Thoracic aorta (tissue), 2 donors: ENCODE measurements at regions not wholly inside any gene's neighbourhood (a gene's known extent, or its start where the extent isn't known, plus 50 kb on each side); places are given as distances from the start of the nearest gene placed in this dataset.

Experiments
- ATAC-seq: fragments of 150-250 bp; one replicate; pipeline ENCODE4 v1.8.0; 2017; ENCODE audit warnings: low read depth; ENCODE audit not compliant: insufficient number of reproducible peaks, low FRiP score
- DNase-seq: peaks from one replicate; pipeline ENCODE4 v3.0.0-alpha.2; 2020; ENCODE audit warnings: low spot score
- H3K27ac ChIP-seq, 2 donors: fragments of 200-600 bp; sonication (generic); 1 replicate in 1 of 2; 2 replicates in 1 of 2; pipeline ENCODE4 v1.5.1; 2016; ENCODE audit warnings: mild to moderate bottlenecking in 2 of 2, moderate library complexity in 2 of 2
- H3K27me3 ChIP-seq: fragments of 200-600 bp; sonication (generic); replicated peaks from 2 replicates; pipeline ENCODE4 v1.6.0; 2016; ENCODE audit warnings: mild to moderate bottlenecking; ENCODE audit not compliant: insufficient read depth
- H3K36me3 ChIP-seq: fragments of 200-600 bp; sonication (generic); one replicate; pipeline ENCODE4 v1.5.1; 2016
- H3K4me1 ChIP-seq, 2 donors: fragments of 200-600 bp; sonication (generic); 1 replicate in 1 of 2; 2 replicates in 1 of 2; pipeline versions ENCODE4 v1.5.1 to v1.6.0; 2016; ENCODE audit warnings: low read depth in 2 of 2, mild to moderate bottlenecking in 1 of 2; ENCODE audit not compliant: control insufficient read depth in 1 of 2
- H3K4me3 ChIP-seq: fragments of 200-600 bp; sonication (generic); 2 replicates; pipeline ENCODE4 v1.5.1; 2016; ENCODE audit warnings: mild to moderate bottlenecking
- H3K9me3 ChIP-seq: fragments of 200-600 bp; sonication (generic); 2 replicates; pipeline ENCODE4 v1.5.1; 2016
- TF ChIP-seq, protein P1 (sequence below): fragments of 200-600 bp; sonication (generic); IDR thresholded peaks from one replicate; pipeline ENCODE4 v1.5.1; 2019; ENCODE audit warnings: antibody characterized with exemption

GRCh38 chr13:40243047-40243446, 423.4 kb downstream of the FOXO1 start:
- Histone ChIP-seq H3K4me3 (no peak overlapping the region), H3K27ac (no peak overlapping the region), H3K9me3 (no peaks in the 10 kb centered on the region), H3K27me3 (no peaks in the 10 kb centered on the region), H3K36me3 (no peaks in the 10 kb centered on the region), H3K4me1 (peaks cover 0 to 3% of the 10 kb centered on the region in 2 donors)
- DNase-seq (no peak), ATAC-seq (no peak)
- TF ChIP-seq, protein P1, sequence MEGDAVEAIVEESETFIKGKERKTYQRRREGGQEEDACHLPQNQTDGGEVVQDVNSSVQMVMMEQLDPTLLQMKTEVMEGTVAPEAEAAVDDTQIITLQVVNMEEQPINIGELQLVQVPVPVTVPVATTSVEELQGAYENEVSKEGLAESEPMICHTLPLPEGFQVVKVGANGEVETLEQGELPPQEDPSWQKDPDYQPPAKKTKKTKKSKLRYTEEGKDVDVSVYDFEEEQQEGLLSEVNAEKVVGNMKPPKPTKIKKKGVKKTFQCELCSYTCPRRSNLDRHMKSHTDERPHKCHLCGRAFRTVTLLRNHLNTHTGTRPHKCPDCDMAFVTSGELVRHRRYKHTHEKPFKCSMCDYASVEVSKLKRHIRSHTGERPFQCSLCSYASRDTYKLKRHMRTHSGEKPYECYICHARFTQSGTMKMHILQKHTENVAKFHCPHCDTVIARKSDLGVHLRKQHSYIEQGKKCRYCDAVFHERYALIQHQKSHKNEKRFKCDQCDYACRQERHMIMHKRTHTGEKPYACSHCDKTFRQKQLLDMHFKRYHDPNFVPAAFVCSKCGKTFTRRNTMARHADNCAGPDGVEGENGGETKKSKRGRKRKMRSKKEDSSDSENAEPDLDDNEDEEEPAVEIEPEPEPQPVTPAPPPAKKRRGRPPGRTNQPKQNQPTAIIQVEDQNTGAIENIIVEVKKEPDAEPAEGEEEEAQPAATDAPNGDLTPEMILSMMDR: no peak

DNA sequence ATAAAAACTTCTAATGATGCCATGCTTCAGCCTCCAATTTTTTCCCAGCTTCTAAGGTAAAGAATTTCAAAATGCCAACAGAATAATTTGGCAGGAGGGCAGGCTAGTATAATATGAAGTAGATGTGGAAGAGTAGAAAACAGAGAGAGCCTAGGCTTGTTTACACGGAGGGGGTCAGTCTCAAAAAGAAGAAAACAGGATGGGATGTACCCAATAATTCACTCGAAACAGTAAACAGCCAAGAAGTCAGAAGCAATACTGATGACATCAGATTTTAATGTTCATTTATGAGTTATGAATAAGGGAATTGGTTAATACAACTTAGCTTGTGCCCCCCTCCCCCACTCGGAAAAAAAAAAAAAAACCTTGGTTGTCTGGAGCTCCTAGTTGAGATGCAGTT, 422.5 kb downstream of the FOXO1 start:
- Histone ChIP-seq H3K4me3 (no peak overlapping the region), H3K4me1 (no peaks in the 10 kb centered on the region), H3K36me3 (no peaks in the 10 kb centered on the region), H3K27me3 (no peaks in the 10 kb centered on the region), H3K27ac (no peak overlapping the region), H3K9me3 (no peaks in the 10 kb centered on the region)
- DNase-seq (no peak), ATAC-seq (no peak)
- TF ChIP-seq, protein P1: no peak

GRCh38 chr13:40245567-40245966, 420.9 kb downstream of the FOXO1 start:
- Histone ChIP-seq H3K27ac (no peak overlapping the region), H3K9me3 (no peaks in the 10 kb centered on the region), H3K36me3 (no peaks in the 10 kb centered on the region), H3K4me3 (no peak overlapping the region), H3K27me3 (no peaks in the 10 kb centered on the region), H3K4me1 (no peaks in the 10 kb centered on the region)
- TF ChIP-seq, protein P1: no peak
- ATAC-seq: no peak
- no peak for DNase-seq

DNA sequence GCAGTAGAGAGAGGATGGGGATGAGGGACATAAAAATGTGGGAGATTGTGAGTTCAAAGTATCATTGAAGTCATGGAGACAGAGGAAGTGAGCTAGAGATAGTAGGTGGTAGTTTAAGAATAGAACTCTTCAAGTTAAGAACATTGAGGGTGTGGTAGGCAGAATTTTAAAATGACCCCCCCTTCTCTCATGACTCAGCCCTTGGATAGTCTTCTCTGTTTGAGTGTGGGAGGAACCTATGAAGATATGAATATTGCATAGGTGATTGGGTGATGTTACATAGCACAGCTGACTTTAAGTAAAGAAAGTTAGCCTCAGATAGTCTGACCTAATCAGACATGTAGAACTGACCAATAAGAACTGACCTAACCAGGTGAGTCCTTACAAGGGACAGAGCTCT, 418.6 kb downstream of the FOXO1 start:
- no peak overlapping the region for H3K27ac ChIP-seq
- DNase-seq: no peak
- no peaks in the 10 kb centered on the region for H3K27me3 ChIP-seq
- no peaks in the 10 kb centered on the region for H3K9me3 ChIP-seq
- H3K4me1 ChIP-seq: peaks cover 0 to 11% of the 10 kb centered on the region in 2 donors
- TF ChIP-seq, protein P1: no peak
- no peak overlapping the region for H3K4me3 ChIP-seq
- no peak for ATAC-seq
- H3K36me3 ChIP-seq: no peaks in the 10 kb centered on the region

- DNase-seq: no peak
- ATAC-seq: peak; percentile 39
- H3K27ac ChIP-seq: peak overlapping the region in 1 of 2 donors; percentile 13
Observed at GRCh38 chr13:40251343-40252032, 415.0 kb downstream of the FOXO1 start.

More at GRCh38 chr13:40251343-40252032, 415.0 kb downstream of the FOXO1 start:
- Histone ChIP-seq H3K27me3 (no peaks in the 10 kb centered on the region), H3K9me3 (no peaks in the 10 kb centered on the region), H3K4me3 (no peak overlapping the region), H3K4me1 (peaks cover 0 to 11% of the 10 kb centered on the region in 2 donors), H3K36me3 (no peaks in the 10 kb centered on the region)
- TF ChIP-seq, protein P1: no peak
